Esophagus muscularis mucosa (tissue), 4 donors: ENCODE measurements at regions not wholly inside any gene's neighbourhood (a gene's known extent, or its start where the extent isn't known, plus 50 kb on each side); places are given as distances from the start of the nearest gene placed in this dataset.

Experiments used
- DNase-seq: peaks from one replicate; pipeline ENCODE4 v3.0.0-alpha.2; 2017; ENCODE audit errors: extremely low spot score
- H3K27ac ChIP-seq, 4 donors: fragments of 200-600 bp; sonication (generic); replicated peaks in 1 of 4; 1 replicate in 3 of 4; 2 replicates in 1 of 4; pipeline ENCODE4 v1.5.1; 2016 to 2019; ENCODE audit warnings: mild to moderate bottlenecking in 1 of 4
- H3K27me3 ChIP-seq, 4 donors: fragments of 200-600 bp; sonication (generic); one replicate each; pipeline versions ENCODE4 v1.5.1 to v1.6.0; 2016 to 2019
- H3K36me3 ChIP-seq, 4 donors: fragments of 200-600 bp; sonication (generic); one replicate each; pipeline ENCODE4 v1.5.1; 2016 to 2019
- H3K4me1 ChIP-seq, 4 donors: fragments of 200-600 bp; sonication (generic); one replicate each; pipeline ENCODE4 v1.5.1; 2016 to 2019
- H3K4me3 ChIP-seq, 4 donors: fragments of 200-600 bp; sonication (generic); 1 replicate in 2 of 4; 2 replicates in 2 of 4; pipeline ENCODE4 v1.5.1; 2016 to 2019; ENCODE audit warnings: mild to moderate bottlenecking in 4 of 4, moderate library complexity in 1 of 4
- H3K9me3 ChIP-seq, 4 donors: fragments of 200-600 bp; sonication (generic); 1 replicate in 3 of 4; 2 replicates in 1 of 4; pipeline ENCODE4 v1.5.1; 2016 to 2019
- CTCF ChIP-seq, 3 experiments: fragments of 200-600 bp in 2 of 3; fragments of 450-650 bp in 1 of 3; sonication (generic) in 2 of 3; IDR thresholded peaks; one replicate each; pipeline ENCODE4 v1.5.1; 2017 to 2019; ENCODE audit warnings: antibody characterized with exemption in 3 of 3, mild to moderate bottlenecking in 2 of 3, moderate library complexity in 1 of 3
- EP300 ChIP-seq: sonication (generic); formaldehyde crosslinking; IDR thresholded peaks from one replicate; pipeline ENCODE4 v1.6.1; 2017; ENCODE audit warnings: antibody characterized with exemption
- POLR2A ChIP-seq: fragments of 450-650 bp; IDR thresholded peaks from one replicate; pipeline ENCODE4 v1.6.1; 2017; ENCODE audit warnings: antibody characterized with exemption, moderate library complexity, mild to moderate bottlenecking, low read depth
- POLR2AphosphoS5 ChIP-seq, 2 donors: sonication (generic); formaldehyde crosslinking; IDR thresholded peaks; one replicate each; pipeline ENCODE4 v1.6.1; 2017; ENCODE audit warnings: antibody characterized with exemption in 2 of 2
- WGBS: methylation state at CpG from one replicate; pipeline ENCODE4 v1.1.5; 2018; 5-methylcytosine and 5-hydroxymethylcytosine counted together
- intact Hi-C: fragments of 100-400 bp; cut with DNase I; formaldehyde crosslinking; loops from one replicate; pipeline ENCODE4 v1.15.1; 2023

- 85% methylated on average over 17 of the region's 17 CpGs for WGBS
- intact Hi-C loops: no loop called here
- H3K27me3 ChIP-seq: no peaks in the 10 kb centered on the region
- DNase-seq: no peak
- H3K9me3 ChIP-seq: no peaks in the 10 kb centered on the region
- no peak overlapping the region for H3K27ac ChIP-seq
- H3K4me3 ChIP-seq: no peak overlapping the region
- no peaks in the 10 kb centered on the region for H3K4me1 ChIP-seq
- no peaks in the 10 kb centered on the region for H3K36me3 ChIP-seq
- TF ChIP-seq CTCF (IDR thresholded peaks at IDR 0.05) (no peak), POLR2AphosphoS5 (IDR thresholded peaks at IDR 0.05) (no peak), EP300 (no peak), POLR2A (no peak)
Observed at GRCh38 chr21:16309250-16309971, 579.6 kb downstream of the USP25 start.

- Histone ChIP-seq H3K4me1 (no peaks in the 10 kb centered on the region), H3K36me3 (no peaks in the 10 kb centered on the region), H3K9me3 (no peaks in the 10 kb centered on the region), H3K27me3 (no peaks in the 10 kb centered on the region), H3K4me3 (no peak overlapping the region), H3K27ac (no peak overlapping the region)
- TF ChIP-seq POLR2AphosphoS5 (IDR thresholded peaks at IDR 0.05) (no peak), EP300 (no peak), POLR2A (no peak), CTCF (IDR thresholded peaks at IDR 0.05) (no peak)
- 96% methylated on average over 9 of the region's 9 CpGs for WGBS
- no peak for DNase-seq
- intact Hi-C loops: loop anchor here (10.0 kb wide), 1 partner anchor 115 kb away; no protein-coding TSS in a partner anchor
Observed at GRCh38 chr21:16310176-16310575, 580.4 kb downstream of the USP25 start.

- no peaks in the 10 kb centered on the region for H3K4me1 ChIP-seq
- TF ChIP-seq POLR2AphosphoS5 (IDR thresholded peaks at IDR 0.05): no peak
- TF ChIP-seq POLR2A: no peak
- no peak for TF ChIP-seq EP300
- no peak for TF ChIP-seq CTCF (IDR thresholded peaks at IDR 0.05)
- 88% methylated on average over 3 of the region's 3 CpGs for WGBS
- H3K27ac ChIP-seq: no peak overlapping the region
- H3K27me3 ChIP-seq: no peaks in the 10 kb centered on the region
- no peaks in the 10 kb centered on the region for H3K9me3 ChIP-seq
- no peaks in the 10 kb centered on the region for H3K36me3 ChIP-seq
- no peak overlapping the region for H3K4me3 ChIP-seq
- intact Hi-C loops: loop anchor here (10.0 kb wide), 1 partner anchor 116 kb away; no protein-coding TSS in a partner anchor
- DNase-seq: no peak
Observed at GRCh38 chr21:16311229-16311628, 581.4 kb downstream of the USP25 start.

GRCh38 chr21:16312321-16312720 lies 582.5 kb downstream of the USP25 start:
- Histone ChIP-seq H3K36me3 (no peaks in the 10 kb centered on the region), H3K27ac (no peak overlapping the region), H3K4me1 (no peaks in the 10 kb centered on the region), H3K27me3 (no peaks in the 10 kb centered on the region), H3K4me3 (no peak overlapping the region), H3K9me3 (no peaks in the 10 kb centered on the region)
- TF ChIP-seq CTCF (IDR thresholded peaks at IDR 0.05) (no peak), EP300 (no peak), POLR2A (no peak), POLR2AphosphoS5 (IDR thresholded peaks at IDR 0.05) (no peak)
- DNase-seq: no peak
- intact Hi-C loops: loop anchor here (10.0 kb wide), 1 partner anchor 118 kb away; no protein-coding TSS in a partner anchor

GRCh38 chr21:16315223-16315622 lies 585.4 kb downstream of the USP25 start:
- intact Hi-C loops: loop anchor here (10.0 kb wide), 1 partner anchor 120 kb away; no protein-coding TSS in a partner anchor
- no peak for DNase-seq
- H3K36me3 ChIP-seq: no peaks in the 10 kb centered on the region
- H3K4me1 ChIP-seq: no peaks in the 10 kb centered on the region
- H3K27ac ChIP-seq: no peak overlapping the region
- 100% methylated on average over 1 of the region's 1 CpG for WGBS
- no peaks in the 10 kb centered on the region for H3K9me3 ChIP-seq
- TF ChIP-seq POLR2A (no peak), EP300 (no peak), POLR2AphosphoS5 (IDR thresholded peaks at IDR 0.05) (no peak), CTCF (IDR thresholded peaks at IDR 0.05) (no peak)
- no peak overlapping the region for H3K4me3 ChIP-seq
- H3K27me3 ChIP-seq: no peaks in the 10 kb centered on the region
